GM15510 (cell line): ENCODE measurements at regions not wholly inside any gene's neighbourhood (a gene's known extent, or its start where the extent isn't known, plus 50 kb on each side); places are given as distances from the start of the nearest gene placed in this dataset.

Experiments
- POLR2A ChIP-seq: IDR thresholded peaks from 3 replicates; pipeline ENCODE4 v1.6.1; 2011; ENCODE audit warnings: borderline replicate concordance; ENCODE audit not compliant: insufficient read length; ENCODE audit errors: extremely low read depth

DNA sequence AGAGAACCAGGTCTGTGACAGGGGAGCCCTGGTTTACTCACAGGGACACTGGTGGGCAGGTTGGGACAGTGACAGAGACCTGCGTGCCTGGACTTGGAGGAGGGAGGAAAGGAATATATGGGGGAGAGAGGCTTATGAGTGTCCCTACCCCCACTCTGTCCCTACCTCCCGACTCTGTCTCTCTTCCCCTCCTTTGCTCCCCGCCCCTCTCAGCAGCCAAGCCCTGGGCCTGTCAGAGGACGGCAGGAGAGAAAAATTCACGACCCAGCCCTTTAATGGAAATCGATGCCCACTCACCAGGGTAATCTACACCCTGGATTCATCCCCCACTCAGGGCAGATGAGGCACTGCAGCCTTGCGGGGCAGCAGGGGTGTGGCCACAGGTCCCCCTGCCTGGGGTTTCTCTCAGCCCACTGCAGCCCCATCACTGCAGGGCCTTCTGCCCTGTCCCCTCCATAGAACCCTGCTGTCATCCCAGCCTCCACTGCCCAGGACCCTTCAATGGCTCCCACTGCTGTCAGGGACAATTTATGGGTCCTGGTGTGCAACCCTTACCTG, 135.9 kb upstream of the LINGO1 start:
- no peak for TF ChIP-seq POLR2A

DNA sequence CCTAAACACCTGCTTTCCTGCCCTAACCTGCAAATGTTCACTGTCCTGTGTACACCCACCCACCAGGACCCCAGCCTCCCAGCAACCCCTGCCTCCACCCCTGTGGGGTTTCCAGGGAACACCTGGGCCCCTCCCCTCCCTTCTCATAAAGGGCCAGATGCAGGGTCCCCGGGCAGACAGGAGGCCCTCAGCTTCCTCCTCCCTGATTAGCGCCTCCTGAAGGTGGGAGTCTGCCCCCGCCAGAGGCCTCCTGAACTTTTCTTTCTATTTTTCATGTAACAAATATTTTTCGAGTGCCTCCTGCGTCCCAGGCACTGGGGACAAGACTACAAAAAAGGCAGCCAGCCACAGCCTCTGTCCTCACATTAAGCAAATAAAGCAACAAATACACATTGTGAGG, 135.4 kb upstream of the LINGO1 start:
- TF ChIP-seq POLR2A = no peak

DNA sequence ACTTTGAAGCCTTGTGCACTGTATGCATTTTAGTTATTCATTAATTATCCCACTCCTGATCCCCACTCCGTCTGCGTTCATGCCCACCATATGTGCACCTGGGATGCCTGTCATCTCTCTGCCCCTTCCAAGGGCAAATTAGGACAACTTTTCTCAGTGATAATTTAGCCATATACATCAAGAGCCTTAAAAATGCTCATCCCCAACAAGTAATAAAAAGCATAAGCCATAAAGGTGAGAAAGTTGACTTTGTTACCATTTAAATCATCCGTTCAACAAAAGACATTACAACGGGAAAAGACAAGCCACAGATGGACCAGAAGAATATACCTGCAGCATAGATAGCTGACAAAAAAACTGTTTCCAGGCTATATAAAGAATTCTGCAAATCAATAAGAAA, 131.4 kb upstream of the LINGO1 start:
- no peak for TF ChIP-seq POLR2A

DNA sequence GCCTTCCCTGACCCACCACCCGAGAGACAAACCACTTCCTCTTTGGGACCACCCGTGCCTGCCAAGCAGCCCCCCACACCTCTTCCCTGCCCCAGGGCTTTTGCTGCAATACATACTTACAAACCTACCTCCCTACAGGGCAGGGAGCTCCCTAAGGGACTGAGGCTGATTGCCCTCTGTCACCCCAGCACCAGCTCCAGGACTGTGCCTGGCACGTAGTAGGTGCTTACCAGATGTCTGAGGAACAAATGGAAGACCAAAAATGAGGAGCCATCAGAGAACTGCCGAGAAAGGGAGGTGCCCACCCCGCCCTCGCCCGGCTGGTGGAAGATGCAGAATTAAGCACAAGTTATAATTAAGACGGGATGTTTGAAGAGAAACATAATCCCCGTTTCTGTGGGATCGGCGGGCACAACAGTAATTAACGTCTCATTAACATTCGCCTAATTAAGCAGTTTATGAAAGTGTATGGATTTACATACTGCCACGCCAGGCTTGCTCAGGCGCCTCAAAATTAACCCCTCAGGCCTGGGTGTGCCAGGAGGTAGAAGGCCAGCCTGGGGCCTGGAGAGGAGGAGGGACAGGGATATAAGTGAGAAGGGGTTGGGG, 130.1 kb upstream of the LINGO1 start:
- TF ChIP-seq POLR2A = no peak

DNA sequence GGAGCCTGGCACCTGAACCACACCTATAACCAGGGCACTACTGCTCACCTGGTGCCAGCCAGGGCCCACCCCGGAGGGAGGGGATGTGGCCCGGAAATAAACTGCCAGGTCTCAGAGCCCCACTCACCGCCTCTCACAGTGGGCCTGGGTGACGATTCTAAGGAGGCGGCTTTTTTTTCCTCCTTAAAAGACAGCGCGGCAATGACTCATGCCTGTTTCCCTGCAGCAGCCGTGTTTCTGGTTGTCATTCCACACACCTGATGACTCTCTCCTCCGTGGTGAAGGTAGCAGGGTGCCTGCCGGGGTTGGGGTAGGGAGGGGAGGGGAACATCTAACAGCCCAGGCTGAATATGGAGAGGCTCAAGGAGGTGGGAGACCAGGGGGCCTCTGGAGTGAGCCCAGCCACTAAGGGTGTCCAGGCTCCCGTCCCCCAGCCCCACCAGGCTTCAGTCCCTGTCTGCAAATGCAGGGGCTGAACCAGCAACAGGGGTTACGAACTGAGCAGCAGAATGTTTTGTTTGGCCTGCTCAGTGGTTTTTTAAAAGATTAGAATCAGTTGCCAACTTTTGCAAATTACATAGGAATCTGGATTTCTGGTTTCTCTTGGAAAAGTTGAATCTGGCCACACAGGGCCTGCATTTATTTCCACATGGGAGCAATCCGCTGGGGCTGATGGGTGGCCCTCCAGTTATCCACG, 127.3 kb upstream of the LINGO1 start:
- no peak for TF ChIP-seq POLR2A

DNA sequence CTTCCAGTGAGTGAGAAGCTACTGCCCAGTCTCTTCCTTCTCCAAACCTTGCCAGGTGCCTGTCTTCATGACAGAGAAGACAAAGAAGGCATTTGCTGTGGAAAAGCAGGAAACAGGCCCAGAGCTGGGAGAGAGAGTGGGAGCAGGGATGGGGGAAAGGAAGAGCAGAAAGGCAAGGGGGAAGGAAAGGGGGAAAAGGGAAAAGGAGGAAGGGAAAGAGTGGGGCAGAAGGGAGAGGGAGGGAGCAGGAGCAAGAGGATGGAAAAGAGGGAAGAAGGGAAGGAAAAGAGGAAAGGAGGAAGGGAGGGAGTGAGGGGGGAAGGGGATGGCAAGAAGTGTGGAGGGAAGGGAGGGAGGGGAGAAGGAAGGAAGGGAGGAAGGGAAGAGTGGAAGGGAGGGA, 121.2 kb upstream of the LINGO1 start:
- TF ChIP-seq POLR2A = no peak

DNA sequence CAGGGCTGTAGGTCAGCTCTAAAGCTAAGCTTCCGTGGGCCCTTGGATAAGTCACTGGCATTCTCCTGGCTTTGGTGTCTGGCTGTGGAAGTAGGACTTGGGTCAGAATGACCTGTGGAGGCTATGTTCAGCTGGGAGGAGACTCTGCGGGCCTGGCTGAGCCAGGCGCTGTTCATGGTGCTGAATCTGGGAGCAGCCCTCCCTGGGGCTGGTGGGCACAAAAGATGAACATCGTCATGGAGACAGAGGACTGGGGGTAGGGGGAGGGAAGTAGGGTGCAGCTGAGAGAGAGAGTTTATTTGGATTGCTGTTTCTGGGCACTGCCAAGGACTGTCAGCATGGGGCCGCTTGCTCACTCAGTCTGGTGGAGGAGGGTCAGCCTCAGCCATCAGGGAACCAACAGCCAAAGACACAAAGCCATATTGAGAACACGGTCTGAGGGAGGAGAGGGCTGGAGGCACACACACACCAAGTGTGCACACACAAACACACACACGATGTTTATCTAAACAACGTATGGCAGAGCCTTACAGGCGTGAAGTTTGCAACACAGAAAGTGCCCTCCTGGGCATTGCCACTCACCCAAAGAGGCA, 120.7 kb upstream of the LINGO1 start:
- TF ChIP-seq POLR2A = no peak

DNA sequence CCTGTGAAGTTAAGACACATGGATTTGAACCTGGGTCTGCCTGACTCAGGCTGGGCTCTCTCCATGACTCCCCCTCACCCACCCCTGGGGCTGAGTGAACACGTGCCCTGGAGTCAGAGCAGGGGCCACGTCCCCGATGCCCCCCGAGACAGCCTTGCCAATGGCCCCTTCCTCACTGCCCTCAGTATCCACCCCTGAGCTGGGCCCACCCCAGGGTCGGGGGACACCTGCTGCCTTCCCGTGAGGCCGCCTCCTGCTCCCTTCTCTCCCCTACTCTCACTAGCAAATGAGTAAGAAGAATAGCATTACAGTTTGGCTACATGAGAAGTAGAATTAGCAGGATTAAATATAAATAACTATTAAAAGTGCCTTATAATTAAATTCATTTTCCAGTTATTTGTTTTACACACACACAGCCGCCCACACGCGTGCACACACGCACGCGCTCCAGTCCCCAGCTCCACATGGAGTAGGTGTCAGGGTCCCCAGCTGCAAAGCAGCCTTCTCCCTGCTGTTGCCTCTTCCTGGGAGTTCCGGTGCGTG, 117.4 kb upstream of the LINGO1 start:
- no peak for TF ChIP-seq POLR2A

DNA sequence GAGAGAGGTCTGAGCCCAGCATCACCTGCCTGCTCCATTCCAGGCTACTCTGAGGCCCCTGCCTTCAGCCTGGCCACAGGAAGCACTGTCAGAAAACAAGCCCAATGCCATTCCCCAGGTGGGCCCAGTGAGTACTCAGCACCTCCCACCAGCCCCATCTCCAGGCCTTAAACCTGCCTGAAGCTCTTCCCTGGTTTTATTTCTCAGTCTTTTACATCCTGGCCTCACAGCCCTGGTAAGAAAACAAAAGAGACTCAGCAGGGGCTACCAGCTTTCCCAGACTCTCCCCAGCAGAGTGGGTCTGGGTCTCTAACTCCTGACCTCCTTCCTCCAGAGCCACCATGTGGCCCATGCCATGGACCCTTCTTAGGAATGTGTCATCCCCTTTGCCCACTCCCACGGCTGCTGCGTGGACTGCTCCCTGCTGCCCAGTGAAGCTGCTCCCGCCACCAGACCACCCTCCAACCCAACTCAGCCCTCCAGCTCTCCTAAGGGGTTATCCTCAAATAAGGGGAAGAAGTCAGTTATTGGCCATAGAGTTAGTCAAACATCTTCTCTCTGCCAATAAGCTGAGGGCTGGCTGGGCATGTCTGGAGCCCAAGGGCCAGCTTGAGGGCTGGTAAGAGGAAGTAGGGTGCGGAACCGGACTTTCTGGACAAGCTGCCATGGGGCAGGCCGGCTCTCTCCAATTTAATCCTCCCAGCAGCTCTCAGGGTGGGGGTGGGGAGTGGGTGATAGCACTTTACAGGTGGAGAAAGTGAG, 116.7 kb upstream of the LINGO1 start:
- TF ChIP-seq POLR2A = no peak

DNA sequence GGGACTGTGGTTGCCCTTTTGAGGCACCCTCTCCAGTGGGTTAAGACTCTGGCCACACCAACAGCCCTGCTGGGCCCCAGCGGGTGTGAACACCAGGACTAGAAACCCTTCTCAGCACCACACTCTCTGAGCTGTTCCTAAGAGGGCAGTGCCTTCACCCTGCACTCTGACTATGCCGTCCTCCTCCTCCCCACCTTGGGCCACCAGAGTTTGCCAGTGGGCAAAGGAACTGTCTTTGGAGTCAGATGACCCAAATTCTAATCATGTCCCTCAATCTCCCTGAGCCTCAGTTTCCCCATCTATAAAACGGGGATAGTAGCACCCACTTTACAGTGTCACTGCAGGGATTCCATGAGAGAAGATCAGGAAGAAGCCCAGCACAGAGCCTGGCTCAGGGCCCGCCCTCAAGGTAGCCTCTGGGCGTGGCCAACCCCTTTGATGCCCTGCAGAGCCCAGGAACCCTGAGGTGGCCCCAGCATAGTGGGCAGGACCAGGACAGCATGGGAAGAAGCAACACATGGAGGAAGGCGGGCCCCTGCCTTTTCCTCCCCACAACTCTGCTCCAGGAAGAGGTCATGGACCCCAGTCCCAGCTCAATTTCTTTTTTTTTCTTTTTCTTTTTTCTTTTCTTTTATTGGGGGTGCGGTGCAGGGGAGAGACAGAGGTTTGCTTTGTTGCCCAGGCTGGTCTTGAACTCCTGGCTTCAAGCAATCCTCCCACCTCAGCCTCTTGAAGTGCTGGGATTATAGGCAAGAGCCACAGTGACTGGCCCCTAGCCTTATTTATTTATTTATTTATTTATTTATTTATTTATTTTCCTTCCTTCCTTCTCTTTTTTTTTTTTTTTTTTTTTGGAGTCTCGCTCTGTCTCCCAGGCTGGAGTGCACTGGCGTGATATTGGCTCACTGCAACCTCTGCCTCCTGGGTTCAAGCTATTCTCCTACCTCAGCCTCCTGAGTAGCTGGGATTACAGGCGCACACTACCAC, 115.7 kb upstream of the LINGO1 start:
- no peak for TF ChIP-seq POLR2A

DNA sequence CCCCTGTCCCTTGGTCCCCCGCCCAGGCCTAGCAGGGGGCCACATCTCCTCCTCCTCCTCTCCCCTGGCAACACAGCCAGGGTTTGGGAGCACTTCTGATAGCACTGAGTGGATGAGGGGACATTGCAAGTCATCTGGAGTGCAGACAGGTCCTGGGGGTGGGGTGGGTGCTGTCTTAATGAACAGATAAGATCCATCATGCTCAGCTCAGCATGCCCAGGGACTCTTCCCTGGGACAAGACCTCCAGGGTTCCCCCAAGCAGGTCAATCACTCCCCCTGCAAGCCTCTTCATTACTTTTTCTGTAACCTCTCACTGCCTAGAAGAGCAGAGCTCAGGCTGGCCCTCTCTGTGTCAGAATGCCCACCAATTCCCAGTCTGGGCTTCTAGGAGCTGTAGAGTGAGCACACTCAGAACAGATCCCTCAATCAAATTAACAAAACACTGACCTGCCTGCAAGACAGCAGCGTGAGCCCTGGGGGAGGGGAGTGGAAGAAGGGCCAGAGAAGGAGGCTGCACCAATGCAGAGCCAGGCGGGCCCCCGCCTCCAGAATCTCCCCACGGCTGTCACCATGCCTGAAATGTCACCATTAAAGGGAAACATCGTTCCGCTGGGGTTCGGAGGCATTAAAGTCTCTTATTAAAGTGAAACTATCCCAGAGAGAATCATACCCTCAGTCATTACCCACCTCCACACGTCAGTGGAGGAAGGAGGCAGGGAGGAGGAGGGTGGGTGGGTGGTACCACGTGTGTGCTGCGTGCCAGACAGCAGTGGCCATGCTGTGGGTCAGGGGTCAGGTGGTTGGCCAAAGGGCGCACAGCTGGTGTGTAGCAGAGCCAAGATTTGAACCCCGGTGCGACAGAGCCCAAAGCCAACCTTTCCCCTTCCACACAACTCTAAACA, 114.7 kb upstream of the LINGO1 start:
- TF ChIP-seq POLR2A = no peak

DNA sequence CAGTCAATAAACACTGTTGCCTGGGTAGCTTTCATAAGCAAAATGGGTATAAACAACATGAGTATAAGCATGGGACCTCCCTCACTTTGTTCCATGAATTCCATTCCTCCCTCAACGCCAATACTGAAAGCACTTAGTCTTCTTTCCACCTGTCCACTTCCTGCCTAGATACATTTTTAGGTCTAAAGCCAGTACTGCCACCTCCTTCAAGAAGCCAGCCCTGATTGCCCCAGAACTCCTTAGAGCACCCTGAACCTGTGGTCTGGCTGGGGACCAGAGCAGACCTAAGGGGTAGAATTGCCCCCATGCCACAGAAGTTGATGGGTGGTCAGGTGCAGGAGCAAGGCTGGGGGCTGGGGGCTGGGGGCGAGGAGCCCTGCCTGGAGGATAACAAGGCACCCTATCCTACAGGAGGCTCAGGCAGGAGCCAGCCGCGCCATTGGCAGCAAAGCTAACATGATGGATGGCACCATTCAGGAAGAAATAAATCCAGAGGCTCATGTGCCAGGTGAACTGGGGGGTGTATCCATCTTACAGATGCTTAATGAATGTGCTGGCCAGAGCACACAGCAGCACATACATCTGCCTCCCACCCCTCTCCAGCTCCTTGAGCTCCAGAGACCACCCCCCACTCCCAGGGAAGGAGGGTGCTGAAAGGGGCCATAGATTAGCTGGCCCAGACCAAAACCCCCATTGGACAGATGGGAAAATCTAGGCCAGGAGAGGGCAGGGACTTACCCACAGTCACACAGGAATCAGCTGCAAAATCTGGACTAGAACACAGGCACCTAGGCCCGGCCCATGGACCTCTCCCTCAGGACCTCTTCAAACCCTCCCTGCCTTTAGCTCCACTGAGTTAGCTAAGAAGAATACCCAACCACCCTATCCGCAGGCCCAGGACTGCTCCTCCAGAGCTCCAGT, 113.8 kb upstream of the LINGO1 start:
- TF ChIP-seq POLR2A = no peak
